NOMO-1 (cell line): ENCODE measurements at regions not wholly inside any gene's neighbourhood (a gene's known extent, or its start where the extent isn't known, plus 50 kb on each side); places are given as distances from the start of the nearest gene placed in this dataset.

Source experiments
- DNase-seq, 2 experiments: peaks; one replicate each; lab custom pipeline; 2025; ENCODE audit not compliant: unreplicated experiment in 2 of 2; lab: John Stamatoyannopoulos, UW

- no peak for DNase-seq
Observed at GRCh38 chr6:95071464-95071863, 505.9 kb upstream of the MANEA start.

GRCh38 chr6:95078457-95078856, 498.9 kb upstream of the MANEA start:
- DNase-seq: no peak

GRCh38 chr6:95081231-95081630, 496.1 kb upstream of the MANEA start:
- no peak for DNase-seq

GRCh38 chr6:95081949-95082348, 495.4 kb upstream of the MANEA start:
- no peak for DNase-seq

- no peak for DNase-seq
Observed at GRCh38 chr6:95083506-95083905, 493.8 kb upstream of the MANEA start.

- DNase-seq: no peak
Observed at GRCh38 chr6:95084867-95085266, 492.5 kb upstream of the MANEA start.

GRCh38 chr6:95087394-95088097, 489.8 kb upstream of the MANEA start:
- DNase-seq: no peak

- DNase-seq: peak; percentile 6 to 54
Observed at GRCh38 chr6:95091823-95092436, 485.4 kb upstream of the MANEA start.

- no peak for DNase-seq
Observed at GRCh38 chr6:95093154-95093553, 484.2 kb upstream of the MANEA start.

GRCh38 chr6:95094751-95095663, 482.3 kb upstream of the MANEA start:
- no peak for DNase-seq

GRCh38 chr6:95095855-95096254, 481.5 kb upstream of the MANEA start:
- DNase-seq: no peak

GRCh38 chr6:95099410-95099809, 477.9 kb upstream of the MANEA start:
- DNase-seq: no peak

GRCh38 chr6:95109212-95109611, 468.1 kb upstream of the MANEA start:
- DNase-seq: no peak

- DNase-seq: no peak
Observed at GRCh38 chr6:95110767-95111166, 466.6 kb upstream of the MANEA start.

- DNase-seq: no peak
Observed at GRCh38 chr6:95117236-95117635, 460.1 kb upstream of the MANEA start.

GRCh38 chr6:95119927-95120326, 457.4 kb upstream of the MANEA start:
- no peak for DNase-seq

- no peak for DNase-seq
Observed at GRCh38 chr6:95120984-95121383, 456.4 kb upstream of the MANEA start.

GRCh38 chr6:95127261-95127660, 450.1 kb upstream of the MANEA start:
- DNase-seq: no peak

- DNase-seq: no peak
Observed at GRCh38 chr6:95128439-95128838, 448.9 kb upstream of the MANEA start.

GRCh38 chr6:95128947-95129346, 448.4 kb upstream of the MANEA start:
- DNase-seq: no peak

- no peak for DNase-seq
Observed at GRCh38 chr6:95133578-95133977, 443.8 kb upstream of the MANEA start.

- no peak for DNase-seq
Observed at GRCh38 chr6:95135182-95135581, 442.2 kb upstream of the MANEA start.
